ENCODE measurements at regions not wholly inside any gene's neighbourhood (a gene's known extent, or its start where the extent isn't known, plus 50 kb on each side); places are given as distances from the start of the nearest gene placed in this dataset.

- H3K27me3 Mint-ChIP-seq (ENCODE audit: unreplicated experiment), result no peaks in the 10 kb centered on the region
- H3K4me1 Mint-ChIP-seq (ENCODE audit: low read depth, unreplicated experiment), result peaks cover 8% of the 10 kb centered on the region
- no peak overlapping the region for H3K27ac Mint-ChIP-seq (ENCODE audit: unreplicated experiment)
- no peak for TF ChIP-seq CTCF (IDR thresholded peaks at IDR 0.05; ENCODE audit: unreplicated experiment)
- no peak for DNase-seq
- no TSS peak for BruUV-seq (replicated peaks)
- no peaks in the 10 kb centered on the region for H3K36me3 Mint-ChIP-seq (ENCODE audit: insufficient read depth, unreplicated experiment)
- no peaks in the 10 kb centered on the region for H3K9me3 Mint-ChIP-seq (ENCODE audit: low read depth, unreplicated experiment)
- CTCF ChIA-PET, result interaction anchor here (0.7 kb wide), 1 partner anchor 35 kb away, joined by 3 read pairs; no protein-coding TSS in a partner anchor
- no peak overlapping the region for H3K4me3 Mint-ChIP-seq (ENCODE audit: low read depth, unreplicated experiment)
- intact Hi-C loops (cut with micrococcal nuclease; ENCODE audit: unreplicated experiment), result no loop called here
Measured at GRCh38 chr10:4231439-4231838, 446.4 kb upstream of the KLF6 start.

GRCh38 chr10:4230036-4230435 lies 445.0 kb upstream of the KLF6 start:
- intact Hi-C loops (cut with micrococcal nuclease; ENCODE audit: unreplicated experiment), result no loop called here
- Mint-ChIP-seq H3K27me3 (ENCODE audit: unreplicated experiment) (no peaks in the 10 kb centered on the region), H3K36me3 (ENCODE audit: insufficient read depth, unreplicated experiment) (no peaks in the 10 kb centered on the region), H3K4me3 (ENCODE audit: low read depth, unreplicated experiment) (no peak overlapping the region), H3K9me3 (ENCODE audit: low read depth, unreplicated experiment) (no peaks in the 10 kb centered on the region), H3K27ac (ENCODE audit: unreplicated experiment) (no peak overlapping the region), H3K4me1 (ENCODE audit: low read depth, unreplicated experiment) (peaks cover 8% of the 10 kb centered on the region)
- no peak for TF ChIP-seq CTCF (IDR thresholded peaks at IDR 0.05; ENCODE audit: unreplicated experiment)
- CTCF ChIA-PET, result interaction anchor here (0.7 kb wide), 1 partner anchor 551 kb away, joined by 5 read pairs; no protein-coding TSS in a partner anchor
- no TSS peak for BruUV-seq (replicated peaks)
- no peak for DNase-seq

- intact Hi-C loops (cut with micrococcal nuclease; ENCODE audit: unreplicated experiment), result no loop called here
- H3K36me3 Mint-ChIP-seq (ENCODE audit: insufficient read depth, unreplicated experiment), result no peaks in the 10 kb centered on the region
- DNase-seq, result no peak
- H3K27ac Mint-ChIP-seq (ENCODE audit: unreplicated experiment), result no peak overlapping the region
- TF ChIP-seq CTCF (IDR thresholded peaks at IDR 0.05; ENCODE audit: unreplicated experiment), result no peak
- H3K4me1 Mint-ChIP-seq (ENCODE audit: low read depth, unreplicated experiment), result peaks cover 8% of the 10 kb centered on the region
- CTCF ChIA-PET, result interaction anchor here (0.7 kb wide), 1 partner anchor 552 kb away, joined by 5 read pairs; no protein-coding TSS in a partner anchor
- no peaks in the 10 kb centered on the region for H3K9me3 Mint-ChIP-seq (ENCODE audit: low read depth, unreplicated experiment)
- no peaks in the 10 kb centered on the region for H3K27me3 Mint-ChIP-seq (ENCODE audit: unreplicated experiment)
- no peak overlapping the region for H3K4me3 Mint-ChIP-seq (ENCODE audit: low read depth, unreplicated experiment)
- BruUV-seq (replicated peaks), result no TSS peak
Measured at GRCh38 chr10:4229106-4229505, 444.1 kb upstream of the KLF6 start.

- intact Hi-C loops (cut with micrococcal nuclease; ENCODE audit: unreplicated experiment), result no loop called here
- H3K27me3 Mint-ChIP-seq (ENCODE audit: unreplicated experiment), result no peaks in the 10 kb centered on the region
- no peaks in the 10 kb centered on the region for H3K9me3 Mint-ChIP-seq (ENCODE audit: low read depth, unreplicated experiment)
- CTCF ChIA-PET, result no interaction called here
- H3K4me1 Mint-ChIP-seq (ENCODE audit: low read depth, unreplicated experiment), result peaks cover 8% of the 10 kb centered on the region
- no peak overlapping the region for H3K4me3 Mint-ChIP-seq (ENCODE audit: low read depth, unreplicated experiment)
- H3K27ac Mint-ChIP-seq (ENCODE audit: unreplicated experiment), result no peak overlapping the region
- no TSS peak for BruUV-seq (replicated peaks)
- no peaks in the 10 kb centered on the region for H3K36me3 Mint-ChIP-seq (ENCODE audit: insufficient read depth, unreplicated experiment)
- no peak for TF ChIP-seq CTCF (IDR thresholded peaks at IDR 0.05; ENCODE audit: unreplicated experiment)
- no peak for DNase-seq
Measured at GRCh38 chr10:4227586-4227985, 442.6 kb upstream of the KLF6 start.

Measured in Calu3 (cell line).